GM10266 (cell line): ENCODE measurements at regions not wholly inside any gene's neighbourhood (a gene's known extent, or its start where the extent isn't known, plus 50 kb on each side); places are given as distances from the start of the nearest gene placed in this dataset.

Experiments used
- DNase-seq: peaks from one replicate; pipeline ENCODE4 v3.0.0; 2012; ENCODE audit errors: extremely low spot score
- TF ChIP-seq, protein P1 (sequence below): IDR thresholded peaks from 2 replicates; pipeline ENCODE4 v1.5.1; 2012; ENCODE audit warnings: mild to moderate bottlenecking, low read depth; ENCODE audit not compliant: control insufficient read depth, insufficient read depth; ENCODE audit errors: missing control alignments

- TF ChIP-seq, protein P1, sequence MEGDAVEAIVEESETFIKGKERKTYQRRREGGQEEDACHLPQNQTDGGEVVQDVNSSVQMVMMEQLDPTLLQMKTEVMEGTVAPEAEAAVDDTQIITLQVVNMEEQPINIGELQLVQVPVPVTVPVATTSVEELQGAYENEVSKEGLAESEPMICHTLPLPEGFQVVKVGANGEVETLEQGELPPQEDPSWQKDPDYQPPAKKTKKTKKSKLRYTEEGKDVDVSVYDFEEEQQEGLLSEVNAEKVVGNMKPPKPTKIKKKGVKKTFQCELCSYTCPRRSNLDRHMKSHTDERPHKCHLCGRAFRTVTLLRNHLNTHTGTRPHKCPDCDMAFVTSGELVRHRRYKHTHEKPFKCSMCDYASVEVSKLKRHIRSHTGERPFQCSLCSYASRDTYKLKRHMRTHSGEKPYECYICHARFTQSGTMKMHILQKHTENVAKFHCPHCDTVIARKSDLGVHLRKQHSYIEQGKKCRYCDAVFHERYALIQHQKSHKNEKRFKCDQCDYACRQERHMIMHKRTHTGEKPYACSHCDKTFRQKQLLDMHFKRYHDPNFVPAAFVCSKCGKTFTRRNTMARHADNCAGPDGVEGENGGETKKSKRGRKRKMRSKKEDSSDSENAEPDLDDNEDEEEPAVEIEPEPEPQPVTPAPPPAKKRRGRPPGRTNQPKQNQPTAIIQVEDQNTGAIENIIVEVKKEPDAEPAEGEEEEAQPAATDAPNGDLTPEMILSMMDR: no peak
- no peak for DNase-seq
Observed at GRCh38 chr7:4436936-4437335, 245.2 kb upstream of the FOXK1 start.

GRCh38 chr7:4437916-4438315 is 244.2 kb upstream of the FOXK1 start:
- DNase-seq: no peak
- TF ChIP-seq, protein P1: no peak

DNA sequence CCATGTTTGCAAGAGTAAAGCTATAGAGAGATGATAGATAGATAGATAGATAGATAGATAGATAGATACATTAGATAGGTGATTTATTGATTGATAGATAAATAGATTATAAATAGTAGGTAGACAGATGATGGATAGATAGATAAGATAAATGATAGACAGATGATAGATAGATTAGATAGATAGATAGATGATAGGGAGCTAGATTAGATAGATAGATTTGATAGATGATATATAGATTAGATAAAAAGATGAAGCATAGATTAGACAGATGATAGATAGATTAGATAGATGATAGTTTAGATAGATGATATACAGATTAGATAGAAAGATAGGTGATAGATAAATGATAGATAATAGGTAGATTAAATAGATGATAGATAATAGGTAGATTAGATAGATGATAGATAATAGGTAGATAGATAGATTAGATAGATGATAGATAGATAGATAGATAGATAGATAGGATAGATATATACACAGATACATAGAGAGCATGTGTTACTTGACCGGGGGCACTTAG is 243.3 kb upstream of the FOXK1 start:
- TF ChIP-seq, protein P1: no peak
- no peak for DNase-seq

DNA sequence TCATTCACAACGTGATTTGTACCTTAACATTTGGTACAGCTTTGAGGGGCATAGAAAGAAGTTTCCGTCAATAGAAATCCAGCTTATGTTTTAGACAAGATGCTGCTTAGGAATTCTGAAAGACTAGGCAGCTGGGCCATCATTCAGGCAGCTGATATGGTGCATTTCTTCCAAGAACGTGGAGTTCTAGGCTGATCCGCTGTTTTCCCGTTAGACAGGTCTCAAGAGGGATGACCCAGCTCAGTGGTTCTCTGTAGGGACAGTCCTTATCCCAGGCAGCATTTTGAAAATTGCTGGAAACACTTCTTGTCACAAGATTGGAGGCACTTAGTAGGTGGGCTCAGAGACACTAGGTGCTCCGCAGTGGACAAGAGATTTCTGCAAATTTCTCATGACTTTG is 242.7 kb upstream of the FOXK1 start:
- no peak for DNase-seq
- TF ChIP-seq, protein P1: no peak

DNA sequence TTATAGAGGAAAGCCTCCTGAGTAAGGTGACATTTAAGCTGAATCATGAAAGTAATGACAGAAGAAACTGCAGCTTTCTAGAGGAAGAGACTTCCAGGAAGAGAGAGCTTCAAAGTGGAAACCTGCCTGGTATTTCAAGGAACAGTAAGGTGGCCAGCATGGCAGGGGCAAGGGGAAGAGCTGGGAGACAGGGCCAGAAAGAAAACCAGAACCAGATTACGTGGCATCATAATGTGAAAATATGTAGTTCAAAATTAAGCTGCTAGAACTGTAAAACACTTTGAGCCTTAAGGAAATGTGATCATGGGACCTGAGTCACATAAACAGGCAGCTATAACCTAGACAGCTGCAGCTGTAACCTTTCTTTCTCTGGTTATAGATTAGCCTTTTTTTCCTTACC is 238.0 kb upstream of the FOXK1 start:
- no peak for DNase-seq
- TF ChIP-seq, protein P1: no peak

DNA sequence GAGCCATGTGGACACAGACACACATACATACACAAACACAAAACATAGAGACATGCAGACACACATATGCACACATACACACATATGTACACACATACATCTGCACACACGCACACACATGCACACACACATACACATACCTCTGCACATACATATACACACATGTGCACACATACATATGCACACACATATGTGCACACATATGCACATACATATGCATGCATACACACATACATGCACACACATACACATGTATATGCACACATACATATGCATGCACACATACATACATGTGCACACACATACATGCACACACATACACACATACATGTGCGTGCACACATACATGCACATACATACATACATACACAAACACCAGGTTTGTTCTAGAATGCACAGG is 236.3 kb upstream of the FOXK1 start:
- TF ChIP-seq, protein P1: no peak
- DNase-seq: no peak

DNA sequence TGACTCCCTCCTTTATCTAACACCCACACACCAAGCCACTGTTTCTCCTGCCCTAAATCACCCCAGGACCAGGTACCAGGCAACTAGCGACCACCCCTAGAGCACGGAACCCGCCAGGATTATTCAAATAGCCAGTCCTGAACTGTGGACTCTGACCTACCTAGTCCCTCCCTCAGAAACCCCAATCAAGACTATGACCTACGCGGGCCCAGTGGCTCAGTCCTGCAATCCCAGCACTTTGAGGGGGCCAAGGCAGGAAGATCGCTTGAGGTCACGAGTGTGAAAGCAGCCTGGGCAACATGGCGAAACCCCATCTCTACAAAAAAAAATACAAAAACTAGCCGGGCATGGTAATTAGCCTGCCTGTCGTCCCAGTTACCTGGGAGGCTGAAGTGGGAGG is 232.8 kb upstream of the FOXK1 start:
- TF ChIP-seq, protein P1: no peak
- DNase-seq: no peak
